ENCODE measurements at regions not wholly inside any gene's neighbourhood (a gene's known extent, or its start where the extent isn't known, plus 50 kb on each side); places are given as distances from the start of the nearest gene placed in this dataset.

GRCh38 chr10:130479926-130480325 is 343.7 kb downstream of the GLRX3 start:
- no peak for TF ChIP-seq CTCF (conservative IDR thresholded peaks at IDR 0.05; ENCODE audit: low read depth, low read length)
- TF ChIP-seq EZH2 (IDR thresholded peaks at IDR 0.05; ENCODE audit: borderline replicate concordance, low read depth, low read length, poor library complexity, severe bottlenecking) = no peak

All from A673 (cell line).